ENCODE measurements at regions not wholly inside any gene's neighbourhood (a gene's known extent, or its start where the extent isn't known, plus 50 kb on each side); places are given as distances from the start of the nearest gene placed in this dataset.

GRCh38 chr3:24764236-24764915, 269.7 kb upstream of the THRB start:
- no peak for TF ChIP-seq GATA3 (IDR thresholded peaks at IDR 0.05; ENCODE audit: low read depth, low read length)
- no peak for TF ChIP-seq GATA2 (IDR thresholded peaks at IDR 0.05; ENCODE audit: low read depth, low read length)

- no peak for TF ChIP-seq GATA3 (IDR thresholded peaks at IDR 0.05; ENCODE audit: low read depth, low read length)
- no peak for TF ChIP-seq GATA2 (IDR thresholded peaks at IDR 0.05; ENCODE audit: low read depth, low read length)
Measured at GRCh38 chr3:24765399-24765798, 270.7 kb upstream of the THRB start.

GRCh38 chr3:24769918-24770317, 275.3 kb upstream of the THRB start:
- TF ChIP-seq GATA2 (IDR thresholded peaks at IDR 0.05; ENCODE audit: low read depth, low read length) (no peak), GATA3 (IDR thresholded peaks at IDR 0.05; ENCODE audit: low read depth, low read length) (no peak)

- TF ChIP-seq GATA3 (IDR thresholded peaks at IDR 0.05; ENCODE audit: low read depth, low read length) (no peak), GATA2 (IDR thresholded peaks at IDR 0.05; ENCODE audit: low read depth, low read length) (no peak)
Measured at GRCh38 chr3:24773798-24774197, 279.1 kb upstream of the THRB start.

GRCh38 chr3:24780991-24781390, 286.3 kb upstream of the THRB start:
- TF ChIP-seq GATA3 (IDR thresholded peaks at IDR 0.05; ENCODE audit: low read depth, low read length), result no peak
- TF ChIP-seq GATA2 (IDR thresholded peaks at IDR 0.05; ENCODE audit: low read depth, low read length), result no peak

- TF ChIP-seq GATA3 (IDR thresholded peaks at IDR 0.05; ENCODE audit: low read depth, low read length), result no peak
- no peak for TF ChIP-seq GATA2 (IDR thresholded peaks at IDR 0.05; ENCODE audit: low read depth, low read length)
Measured at GRCh38 chr3:24781454-24781853, 286.8 kb upstream of the THRB start.

GRCh38 chr3:24793896-24794295, 299.2 kb upstream of the THRB start:
- TF ChIP-seq GATA3 (IDR thresholded peaks at IDR 0.05; ENCODE audit: low read depth, low read length), result no peak
- no peak for TF ChIP-seq GATA2 (IDR thresholded peaks at IDR 0.05; ENCODE audit: low read depth, low read length)

- TF ChIP-seq GATA3 (IDR thresholded peaks at IDR 0.05; ENCODE audit: low read depth, low read length), result no peak
- no peak for TF ChIP-seq GATA2 (IDR thresholded peaks at IDR 0.05; ENCODE audit: low read depth, low read length)
Measured at GRCh38 chr3:24802614-24803013, 308.0 kb upstream of the THRB start.

- TF ChIP-seq GATA3 (IDR thresholded peaks at IDR 0.05; ENCODE audit: low read depth, low read length) (no peak), GATA2 (IDR thresholded peaks at IDR 0.05; ENCODE audit: low read depth, low read length) (no peak)
Measured at GRCh38 chr3:24804095-24804494, 309.4 kb upstream of the THRB start.

GRCh38 chr3:24810881-24811280, 316.2 kb upstream of the THRB start:
- TF ChIP-seq GATA3 (IDR thresholded peaks at IDR 0.05; ENCODE audit: low read depth, low read length) (no peak), GATA2 (IDR thresholded peaks at IDR 0.05; ENCODE audit: low read depth, low read length) (no peak)

GRCh38 chr3:24812116-24812515, 317.5 kb upstream of the THRB start:
- no peak for TF ChIP-seq GATA2 (IDR thresholded peaks at IDR 0.05; ENCODE audit: low read depth, low read length)
- no peak for TF ChIP-seq GATA3 (IDR thresholded peaks at IDR 0.05; ENCODE audit: low read depth, low read length)

GRCh38 chr3:24818055-24818454, 323.4 kb upstream of the THRB start:
- TF ChIP-seq GATA3 (IDR thresholded peaks at IDR 0.05; ENCODE audit: low read depth, low read length) (no peak), GATA2 (IDR thresholded peaks at IDR 0.05; ENCODE audit: low read depth, low read length) (no peak)

GRCh38 chr3:24828011-24828410, 333.4 kb upstream of the THRB start:
- TF ChIP-seq GATA3 (IDR thresholded peaks at IDR 0.05; ENCODE audit: low read depth, low read length) (no peak), GATA2 (IDR thresholded peaks at IDR 0.05; ENCODE audit: low read depth, low read length) (no peak)

GRCh38 chr3:24828551-24828950, 333.9 kb upstream of the THRB start:
- TF ChIP-seq GATA2 (IDR thresholded peaks at IDR 0.05; ENCODE audit: low read depth, low read length) (no peak), GATA3 (IDR thresholded peaks at IDR 0.05; ENCODE audit: low read depth, low read length) (no peak)

- no peak for TF ChIP-seq GATA2 (IDR thresholded peaks at IDR 0.05; ENCODE audit: low read depth, low read length)
- no peak for TF ChIP-seq GATA3 (IDR thresholded peaks at IDR 0.05; ENCODE audit: low read depth, low read length)
Measured at GRCh38 chr3:24829011-24829581, 334.4 kb upstream of the THRB start.
